HG03442 (cell line): ENCODE measurements at regions not wholly inside any gene's neighbourhood (a gene's known extent, or its start where the extent isn't known, plus 50 kb on each side); places are given as distances from the start of the nearest gene placed in this dataset.

Experiments used
- ATAC-seq: cut with Tn5 transposase; IDR thresholded peaks from one replicate; pipeline ENCODE4 v1.9.1; 2021; ENCODE audit warnings: mild to moderate bottlenecking, moderate library complexity; ENCODE audit not compliant: unreplicated experiment

GRCh38 chr15:85847031-85847430 is 52.3 kb upstream of the KLHL25 start:
- no peak for ATAC-seq

DNA sequence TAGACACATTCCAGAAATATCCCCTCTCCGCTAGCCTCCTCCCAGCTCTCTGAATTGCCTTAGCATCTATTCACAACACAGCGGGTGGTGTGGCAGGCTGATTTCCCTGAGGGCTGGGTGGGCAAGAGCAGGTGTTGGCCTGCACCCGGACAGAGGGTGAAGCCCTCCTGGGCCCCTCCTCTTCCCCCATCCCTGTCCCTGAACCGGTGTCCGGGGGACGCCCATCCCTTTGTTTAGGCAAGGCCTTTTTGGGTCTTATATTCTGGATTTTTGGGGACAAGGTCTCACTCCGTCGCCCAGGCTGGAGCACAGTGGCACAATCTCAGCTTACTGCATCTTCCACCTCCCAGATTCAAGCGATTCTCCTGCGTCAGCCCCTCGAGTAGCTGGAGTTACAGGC is 55.2 kb upstream of the KLHL25 start:
- no peak for ATAC-seq

- ATAC-seq, result no peak
Observed at GRCh38 chr15:85852969-85853368, 58.2 kb upstream of the KLHL25 start.

DNA sequence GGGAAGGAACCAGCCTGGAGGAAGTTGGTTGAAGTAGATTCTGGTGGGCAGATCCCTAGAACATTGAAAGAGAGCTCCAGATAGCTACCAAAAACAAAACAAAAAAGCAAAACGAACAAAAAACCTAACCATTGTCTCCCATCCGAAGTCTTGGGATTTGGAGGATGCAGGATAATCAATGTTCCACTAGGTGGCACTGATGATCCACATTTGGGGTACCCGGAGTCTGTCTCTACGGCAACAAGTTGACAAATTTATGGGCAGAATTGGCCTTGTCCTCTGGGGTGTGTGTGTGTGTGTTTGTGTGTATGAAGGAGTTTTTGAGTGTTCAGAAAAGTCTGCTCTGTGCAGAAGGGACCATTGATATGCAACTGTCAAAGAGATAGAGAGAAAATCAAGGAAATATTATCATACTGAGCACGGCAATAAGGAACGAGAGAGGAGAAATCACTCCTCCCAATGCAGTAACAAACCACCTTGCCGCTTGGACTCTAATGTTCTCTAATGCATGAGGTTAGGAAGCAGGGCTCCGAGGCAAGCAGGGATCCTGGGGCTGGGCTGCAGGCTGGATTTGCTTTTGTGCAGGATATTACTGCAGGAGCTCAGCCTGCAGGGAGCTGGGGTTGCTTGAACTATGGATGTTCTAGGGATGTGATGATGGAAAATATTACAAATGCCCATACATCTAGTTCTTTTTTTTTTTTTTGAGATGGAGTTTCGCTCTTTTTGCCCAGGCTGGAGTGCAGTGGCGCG is 59.8 kb upstream of the KLHL25 start:
- ATAC-seq, result peak; percentile 63

DNA sequence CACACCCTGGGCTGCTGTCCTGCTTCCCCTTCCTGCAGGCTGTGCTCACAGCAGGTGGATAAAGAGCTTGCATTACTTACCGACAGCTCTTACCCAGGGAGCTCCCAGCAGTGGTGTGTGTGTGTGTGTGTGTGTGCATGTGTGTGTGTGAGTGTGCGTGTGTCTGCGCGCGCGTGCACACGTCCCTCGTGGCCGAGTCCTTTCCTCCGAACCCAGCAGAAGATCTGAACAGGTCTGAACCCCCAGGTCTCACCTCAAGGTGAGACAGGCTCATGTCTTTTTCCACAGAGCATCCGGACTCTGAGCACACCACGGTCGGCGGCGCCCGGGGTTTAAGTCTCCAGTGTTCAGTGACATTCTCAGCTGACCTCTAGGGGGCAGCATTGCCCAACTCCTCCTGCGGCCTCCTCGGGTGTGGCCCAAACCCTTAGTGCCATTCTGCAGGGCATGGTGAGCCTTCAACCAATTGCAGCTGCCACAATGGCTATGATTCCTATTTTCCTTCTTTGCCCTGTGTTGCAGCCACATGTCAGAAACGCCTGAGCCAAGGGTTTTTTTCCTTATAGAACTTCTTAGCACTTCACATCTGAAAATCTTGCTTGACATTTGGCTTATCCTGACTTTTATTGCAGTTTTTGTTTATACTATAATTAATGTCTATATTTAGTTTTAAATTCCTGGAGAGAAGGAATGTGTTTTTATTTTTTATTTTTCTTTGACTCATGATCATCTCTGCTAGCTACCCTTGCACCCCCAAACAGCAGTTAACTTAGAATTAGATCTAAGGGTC is 64.1 kb upstream of the KLHL25 start:
- peak; percentile 96 for ATAC-seq

GRCh38 chr15:85859671-85860070 is 64.9 kb upstream of the KLHL25 start:
- no peak for ATAC-seq

DNA sequence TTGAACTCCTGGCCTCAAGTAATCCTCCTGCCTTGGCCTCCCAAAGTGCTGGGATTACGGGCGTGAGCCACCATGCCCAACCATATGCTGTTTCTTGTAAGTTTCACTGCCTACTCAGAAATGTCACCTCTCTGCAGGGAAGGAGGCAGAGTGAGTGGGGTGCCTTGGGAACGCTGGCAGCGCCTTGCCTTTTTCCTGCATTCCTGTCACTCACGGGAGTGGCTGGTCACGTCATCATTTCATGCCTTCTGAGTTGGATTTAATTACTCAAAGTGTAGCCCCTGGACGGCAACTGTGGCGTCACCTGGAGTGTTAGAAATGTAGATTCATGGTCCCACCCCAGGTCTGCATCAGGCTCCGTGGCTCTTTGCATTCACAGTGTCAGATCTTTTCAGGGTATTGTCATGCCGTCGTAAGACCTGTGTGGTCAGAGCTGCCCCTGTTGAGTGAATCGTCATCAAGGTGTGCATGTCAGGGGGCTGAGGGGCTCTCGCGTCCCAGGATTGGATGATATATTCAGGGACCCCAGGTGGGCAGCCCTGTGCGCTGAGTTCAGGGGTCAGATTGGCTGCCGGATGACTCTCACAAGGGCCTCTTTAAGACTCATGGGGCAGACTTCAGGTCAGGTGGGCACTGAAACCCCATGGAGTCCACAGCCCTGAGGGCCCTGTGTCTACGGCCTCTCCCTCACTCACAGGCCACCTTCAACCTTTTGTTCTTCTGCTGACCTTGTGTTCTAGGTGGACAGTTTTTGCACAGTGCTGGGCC is 65.9 kb upstream of the KLHL25 start:
- no peak for ATAC-seq

GRCh38 chr15:85865070-85865684 is 70.5 kb upstream of the KLHL25 start:
- ATAC-seq, result no peak

- ATAC-seq, result no peak
Observed at GRCh38 chr15:85867250-85867649, 72.5 kb upstream of the KLHL25 start.

DNA sequence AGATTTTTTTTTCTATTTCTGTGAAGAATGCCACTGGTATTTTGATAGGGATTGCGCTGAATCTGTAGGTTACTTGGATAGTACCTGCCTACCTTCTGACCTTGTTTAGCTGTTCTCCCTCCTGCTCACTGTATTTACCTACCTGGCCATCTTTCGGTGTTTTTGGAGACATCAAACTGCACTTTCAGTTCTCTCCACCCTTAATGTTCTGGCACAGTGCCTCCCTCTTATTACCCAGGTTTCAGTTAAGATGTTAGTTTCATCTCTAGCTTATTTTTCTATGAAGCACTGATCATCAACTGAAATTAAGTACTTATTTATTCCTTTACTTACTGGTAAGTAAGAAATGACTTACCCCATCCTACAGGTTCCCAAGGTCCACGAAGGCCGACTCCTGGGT is 74.4 kb upstream of the KLHL25 start:
- no peak for ATAC-seq

DNA sequence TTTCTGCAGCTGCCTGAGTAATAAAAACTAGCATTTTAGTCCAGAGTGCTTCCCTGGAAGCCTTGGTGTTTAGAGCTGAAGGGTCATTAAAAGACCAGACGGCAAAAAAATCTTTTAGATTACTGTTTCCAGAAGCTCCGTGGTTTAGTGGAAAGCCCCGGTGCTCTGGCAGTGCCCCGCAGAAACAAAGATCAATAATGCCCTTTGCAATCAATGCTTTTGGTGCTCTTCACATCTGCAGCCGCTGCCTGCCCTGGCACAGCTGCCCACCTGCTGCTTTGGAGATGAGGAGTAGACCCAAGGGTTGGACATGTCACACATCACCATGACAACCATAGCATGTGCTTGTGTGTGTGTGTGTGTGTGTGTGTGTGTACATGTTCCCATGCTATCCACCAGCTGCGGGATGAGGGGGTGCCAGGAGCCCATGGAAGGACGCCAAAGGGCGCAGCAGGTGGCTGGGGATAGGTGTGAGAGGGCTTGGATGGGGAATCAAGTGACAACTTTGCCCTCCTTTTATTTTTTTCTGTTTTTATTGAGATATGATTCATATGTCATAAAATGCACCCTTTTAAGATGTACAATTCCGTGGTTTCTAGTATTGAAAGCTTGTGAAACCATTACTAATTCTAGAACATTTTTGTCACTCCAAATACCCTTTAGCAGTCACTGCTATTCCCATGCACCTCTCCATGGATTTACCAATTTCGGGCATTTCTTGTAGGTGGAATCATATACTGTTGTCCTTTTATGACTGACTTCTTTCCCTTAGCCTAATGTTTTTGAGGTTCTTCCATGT is 75.7 kb upstream of the KLHL25 start:
- no peak for ATAC-seq

DNA sequence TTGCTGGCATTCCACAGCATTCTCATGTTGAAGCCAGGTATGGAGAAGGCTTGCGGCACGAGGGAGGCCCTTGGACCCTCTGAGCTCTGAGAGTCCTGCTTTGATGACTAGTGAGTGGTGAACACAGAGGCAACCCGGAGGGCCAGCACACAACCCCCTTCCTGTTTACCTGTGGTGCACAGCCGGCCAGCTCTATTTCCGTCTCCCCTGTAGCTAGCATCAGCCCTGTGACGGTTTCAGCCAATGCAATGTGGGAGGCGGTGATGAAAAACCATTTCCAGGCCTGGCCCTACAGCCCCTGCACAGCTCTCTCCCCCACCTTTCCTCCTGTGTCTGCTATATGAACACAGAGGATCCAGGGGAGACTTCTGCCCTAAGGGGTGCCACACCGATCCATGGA is 76.8 kb upstream of the KLHL25 start:
- no peak for ATAC-seq

DNA sequence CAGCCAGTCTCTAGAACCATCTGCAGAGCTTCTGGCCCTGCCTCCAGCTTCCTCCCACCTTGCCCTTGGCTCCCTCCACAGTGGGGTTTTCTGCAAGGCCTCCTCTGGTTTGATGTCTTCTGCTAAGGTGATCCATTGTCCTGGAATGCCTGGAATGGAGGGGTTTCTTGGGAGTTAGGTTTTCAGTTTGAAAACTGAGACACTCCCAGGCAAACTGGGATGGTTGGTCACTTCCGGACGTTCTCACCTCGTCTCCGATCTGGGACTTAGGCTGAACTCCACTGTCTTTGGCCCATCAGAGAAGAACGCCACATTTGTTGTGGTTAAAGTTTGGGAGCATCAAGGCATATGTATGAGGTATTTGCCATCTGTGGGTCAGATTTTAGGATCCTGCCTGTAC is 77.4 kb upstream of the KLHL25 start:
- ATAC-seq, result no peak

DNA sequence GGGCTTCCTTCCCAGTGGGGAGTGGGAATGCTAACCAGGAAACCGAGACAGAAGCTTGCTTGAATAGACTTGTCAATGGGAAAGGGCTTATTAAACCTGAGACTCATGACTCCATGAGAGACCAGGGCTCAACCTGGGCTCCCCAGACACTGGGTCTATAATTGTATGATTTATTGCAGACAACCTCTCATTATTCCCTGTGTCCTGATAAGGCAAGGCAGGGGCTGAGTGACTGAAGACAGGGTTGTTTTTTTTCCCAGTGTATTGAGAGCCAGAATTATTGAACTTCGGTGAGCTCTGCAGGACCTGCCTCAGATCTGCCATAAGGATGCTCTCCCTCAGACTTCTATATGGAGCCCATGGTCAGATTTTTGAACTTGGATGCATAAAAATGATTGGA is 79.5 kb upstream of the KLHL25 start:
- ATAC-seq, result no peak

DNA sequence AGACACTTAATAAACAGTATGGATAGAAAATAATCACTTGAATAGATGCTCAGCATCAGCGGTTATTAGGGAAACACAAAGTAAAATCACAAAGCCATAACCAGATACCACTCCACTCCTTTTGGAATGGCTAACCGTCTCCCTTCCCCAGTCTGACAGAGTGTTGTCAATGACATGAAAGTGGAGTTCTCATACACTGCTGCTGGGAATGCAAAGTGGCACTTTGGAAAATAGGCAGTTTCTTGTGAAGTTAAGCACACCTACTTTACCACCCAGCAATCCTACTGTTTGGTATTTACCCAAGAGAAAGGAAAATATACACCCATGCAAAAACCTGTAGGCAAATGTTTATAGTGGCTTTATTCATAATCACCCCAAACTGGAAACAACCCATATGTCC is 81.0 kb upstream of the KLHL25 start:
- no peak for ATAC-seq

GRCh38 chr15:85878828-85879225 is 84.1 kb upstream of the KLHL25 start:
- no peak for ATAC-seq

- ATAC-seq, result no peak
Observed at GRCh38 chr15:85879334-85880163, 84.8 kb upstream of the KLHL25 start.

DNA sequence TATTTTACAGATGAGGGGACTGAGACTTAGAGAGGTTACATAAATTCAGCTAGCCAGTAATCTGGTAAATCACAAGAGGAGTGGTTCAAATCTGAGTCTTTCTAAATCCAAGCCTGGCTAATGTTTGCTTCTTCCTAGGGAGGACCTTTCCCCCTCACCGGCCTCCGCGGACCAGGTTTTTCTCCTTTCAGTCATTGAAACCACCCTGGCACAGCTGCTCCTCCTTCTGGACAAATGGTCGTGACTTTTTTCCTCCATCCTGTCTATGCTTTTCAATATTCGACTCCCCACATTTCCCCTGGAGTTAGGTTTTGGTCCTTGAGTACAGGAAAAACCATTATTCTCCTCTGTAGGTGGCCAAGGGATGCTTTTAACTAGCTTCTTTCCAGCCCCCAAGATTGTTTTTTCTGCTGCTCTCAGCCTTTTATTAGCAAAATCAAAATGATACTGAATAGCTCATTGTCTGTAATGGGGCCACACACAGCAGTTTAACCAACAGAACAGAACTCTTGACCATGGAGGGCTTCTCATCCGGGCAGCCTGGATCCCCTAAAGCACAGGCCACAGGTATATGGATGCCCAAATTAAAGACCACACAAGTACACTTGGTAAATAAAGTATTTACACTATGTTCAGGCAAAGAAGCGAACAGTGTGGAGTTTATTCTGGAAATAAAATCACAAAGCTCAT is 85.9 kb upstream of the KLHL25 start:
- ATAC-seq, result no peak

DNA sequence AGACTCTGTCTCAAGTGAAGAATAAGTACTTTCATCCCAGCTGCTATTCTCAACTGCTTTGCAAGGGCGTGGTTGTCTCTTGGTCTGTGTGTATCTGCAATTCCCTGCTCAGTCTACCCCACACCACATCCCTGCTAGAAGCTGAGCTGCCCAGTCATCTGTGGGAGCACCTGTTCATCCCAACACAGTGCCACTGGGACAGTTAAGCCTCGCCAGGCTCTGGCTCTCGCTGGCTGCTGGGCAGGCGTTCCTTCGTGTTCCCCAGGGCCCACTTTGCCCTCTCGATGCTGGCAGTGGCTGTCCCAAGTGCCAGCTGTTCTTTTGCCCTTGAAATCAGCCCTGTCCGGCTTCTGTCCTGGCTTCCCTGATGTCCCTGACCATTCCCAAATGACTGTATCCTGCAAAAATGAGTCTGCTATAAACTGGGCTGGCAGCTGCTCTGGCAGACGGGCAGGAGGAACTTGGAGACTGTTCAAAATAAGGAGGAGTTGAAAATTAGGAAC is 91.6 kb upstream of the KLHL25 start:
- no peak for ATAC-seq
